GM18499 (cell line): ENCODE measurements at regions not wholly inside any gene's neighbourhood (a gene's known extent, or its start where the extent isn't known, plus 50 kb on each side); places are given as distances from the start of the nearest gene placed in this dataset.
A peak's percentile ranks its signal among the peaks of the same experiment; 100 is the strongest.
"Not testable (repeated sequence)": the region's sequence is repeated elsewhere in the genome, so short reads cannot be mapped to it uniquely, and the experiment has no call there.

Experiments
- ATAC-seq: cut with Tn5 transposase; IDR thresholded peaks from one replicate; pipeline ENCODE4 v1.9.1; 2021; ENCODE audit warnings: moderate number of reproducible peaks; ENCODE audit not compliant: insufficient read depth, unreplicated experiment

GRCh38 chr4:38406243-38406642 lies 257.8 kb upstream of the KLF3 start:
- no peak for ATAC-seq

- ATAC-seq, result no peak
Measured at GRCh38 chr4:38409852-38410251, 254.1 kb upstream of the KLF3 start.

GRCh38 chr4:38411092-38411491 lies 252.9 kb upstream of the KLF3 start:
- ATAC-seq, result peak; percentile 84

- ATAC-seq, result no peak
Measured at GRCh38 chr4:38411981-38412536, 251.9 kb upstream of the KLF3 start.

GRCh38 chr4:38413524-38414341 lies 250.3 kb upstream of the KLF3 start:
- ATAC-seq, result no peak

GRCh38 chr4:38414410-38414809 lies 249.6 kb upstream of the KLF3 start:
- no peak for ATAC-seq

- ATAC-seq, result no peak
Measured at GRCh38 chr4:38415682-38416081, 248.3 kb upstream of the KLF3 start.

GRCh38 chr4:38416450-38417014 lies 247.5 kb upstream of the KLF3 start:
- no peak for ATAC-seq

GRCh38 chr4:38420254-38420653 lies 243.7 kb upstream of the KLF3 start:
- not testable (repeated sequence) for ATAC-seq

- ATAC-seq, result no peak
Measured at GRCh38 chr4:38422850-38423249, 241.1 kb upstream of the KLF3 start.

GRCh38 chr4:38424151-38424871 lies 239.7 kb upstream of the KLF3 start:
- ATAC-seq, result no peak

GRCh38 chr4:38426532-38426931 lies 237.5 kb upstream of the KLF3 start:
- ATAC-seq, result no peak

GRCh38 chr4:38430841-38431240 lies 233.2 kb upstream of the KLF3 start:
- ATAC-seq, result no peak

- ATAC-seq, result no peak
Measured at GRCh38 chr4:38442073-38442788, 221.8 kb upstream of the KLF3 start.

- ATAC-seq, result no peak
Measured at GRCh38 chr4:38449506-38450174, 214.4 kb upstream of the KLF3 start.

- ATAC-seq, result no peak
Measured at GRCh38 chr4:38452009-38452408, 212.0 kb upstream of the KLF3 start.

GRCh38 chr4:38452542-38452941 lies 211.5 kb upstream of the KLF3 start:
- no peak for ATAC-seq

GRCh38 chr4:38453253-38453881 lies 210.6 kb upstream of the KLF3 start:
- ATAC-seq, result no peak

GRCh38 chr4:38454284-38454683 lies 209.7 kb upstream of the KLF3 start:
- no peak for ATAC-seq
